H9 (cell line): ENCODE measurements at regions not wholly inside any gene's neighbourhood (a gene's known extent, or its start where the extent isn't known, plus 50 kb on each side); places are given as distances from the start of the nearest gene placed in this dataset.

Source experiments
- DNase-seq: peaks from one replicate; pipeline ENCODE4 v3.0.0-alpha.2; 2017
- H2AFZ ChIP-seq: one replicate; pipeline ENCODE4 v1.6.1; 2013; ENCODE audit warnings: mild to moderate bottlenecking, low read length, control low read depth, moderate library complexity
- H2AK5ac ChIP-seq: 2 replicates; pipeline ENCODE4 v1.6.1; 2013; ENCODE audit warnings: low read length, control low read depth, mixed read lengths; ENCODE audit not compliant: insufficient read length
- H2BK120ac ChIP-seq: one replicate; pipeline ENCODE4 v1.6.1; 2013; ENCODE audit warnings: low read depth, mild to moderate bottlenecking, low read length, control low read depth, inconsistent platforms; ENCODE audit not compliant: poor library complexity, severe bottlenecking
- H2BK12ac ChIP-seq: 2 replicates; pipeline ENCODE4 v1.6.1; 2013; ENCODE audit warnings: low read length, control low read depth, mixed read lengths, low read depth; ENCODE audit not compliant: insufficient read length
- H2BK15ac ChIP-seq: 2 replicates; pipeline ENCODE4 v1.6.1; 2013; ENCODE audit warnings: low read depth, low read length, control low read depth
- H2BK20ac ChIP-seq: one replicate; pipeline ENCODE4 v1.6.1; 2013; ENCODE audit warnings: low read depth, mild to moderate bottlenecking, low read length, control low read depth, inconsistent platforms; ENCODE audit not compliant: poor library complexity, severe bottlenecking
- H2BK5ac ChIP-seq: 2 replicates; pipeline ENCODE4 v1.6.1; 2013; ENCODE audit warnings: low read length, control low read depth, mixed read lengths; ENCODE audit not compliant: insufficient read length
- H3K14ac ChIP-seq: 2 replicates; pipeline ENCODE4 v1.6.1; 2013; ENCODE audit warnings: low read length, control low read depth; ENCODE audit not compliant: insufficient read depth
- H3K18ac ChIP-seq: 2 replicates; pipeline ENCODE4 v1.6.1; 2013; ENCODE audit warnings: low read depth, mild to moderate bottlenecking, mixed read lengths, low read length, control low read depth; ENCODE audit not compliant: insufficient read length
- H3K23ac ChIP-seq: 2 replicates; pipeline ENCODE4 v1.6.1; 2013; ENCODE audit warnings: low read length, control low read depth, mixed read lengths, low read depth; ENCODE audit not compliant: insufficient read length
- H3K23me2 ChIP-seq: 2 replicates; pipeline ENCODE4 v1.6.1; 2013; ENCODE audit warnings: low read depth, mild to moderate bottlenecking, mixed read lengths, low read length, control low read depth; ENCODE audit not compliant: insufficient read length, poor library complexity, severe bottlenecking
- H3K27ac ChIP-seq: 2 replicates; pipeline ENCODE4 v1.5.1; 2013; ENCODE audit warnings: low read length, control low read depth, mixed read lengths, low read depth; ENCODE audit not compliant: insufficient read length
- H3K27me3 ChIP-seq: 2 replicates; pipeline ENCODE4 v1.6.1; 2013; ENCODE audit warnings: low read length, control low read depth, inconsistent platforms; ENCODE audit not compliant: insufficient read depth
- H3K4ac ChIP-seq: 2 replicates; pipeline ENCODE4 v1.6.1; 2013; ENCODE audit warnings: low read depth, mild to moderate bottlenecking, control low read depth, inconsistent platforms, low read length, moderate library complexity
- H3K4me1 ChIP-seq: 2 replicates; pipeline ENCODE4 v1.6.1; 2013; ENCODE audit warnings: low read length, control low read depth, inconsistent platforms; ENCODE audit not compliant: insufficient read depth
- H3K4me2 ChIP-seq: 2 replicates; pipeline ENCODE4 v1.6.1; 2013; ENCODE audit warnings: low read length, control low read depth, mixed read lengths; ENCODE audit not compliant: insufficient read length, insufficient read depth
- H3K56ac ChIP-seq: 2 replicates; pipeline ENCODE4 v1.6.1; 2013; ENCODE audit warnings: low read depth, mild to moderate bottlenecking, mixed read lengths, low read length, control low read depth; ENCODE audit not compliant: insufficient read length
- H3K79me1 ChIP-seq: 2 replicates; pipeline ENCODE4 v1.6.1; 2013; ENCODE audit warnings: low read depth, mild to moderate bottlenecking, moderate library complexity, low read length, control low read depth, inconsistent platforms; ENCODE audit not compliant: insufficient read depth, poor library complexity, severe bottlenecking
- H3K79me2 ChIP-seq: 2 replicates; pipeline ENCODE4 v1.6.1; 2013; ENCODE audit warnings: low read length, control low read depth, inconsistent platforms; ENCODE audit not compliant: insufficient read depth
- H3K9ac ChIP-seq: 2 replicates; pipeline ENCODE4 v1.6.1; 2013; ENCODE audit warnings: low read length, control low read depth, mixed read lengths; ENCODE audit not compliant: insufficient read length; ENCODE audit errors: extremely low read depth
- H3K9me3 ChIP-seq: one replicate; pipeline ENCODE4 v1.6.1; 2013; ENCODE audit warnings: low read depth, low read length, inconsistent platforms; ENCODE audit not compliant: control insufficient read depth
- H3T11ph ChIP-seq: one replicate; pipeline ENCODE4 v1.6.1; 2013; ENCODE audit warnings: mild to moderate bottlenecking, low read length, control low read depth, inconsistent platforms
- H4K20me1 ChIP-seq: one replicate; pipeline ENCODE4 v1.6.1; 2013; ENCODE audit not compliant: control insufficient read depth, insufficient read length, insufficient read depth
- H4K5ac ChIP-seq: 2 replicates; pipeline ENCODE4 v1.6.1; 2013; ENCODE audit warnings: low read depth, mild to moderate bottlenecking, mixed read lengths, low read length, control low read depth; ENCODE audit not compliant: insufficient read length
- H4K8ac ChIP-seq: replicated peaks from 2 replicates; pipeline ENCODE4 v1.6.1; 2013; ENCODE audit warnings: low read length, control low read depth, mixed read lengths, low read depth; ENCODE audit not compliant: insufficient read length
- H4K91ac ChIP-seq: 2 replicates; pipeline ENCODE4 v1.6.1; 2013; ENCODE audit warnings: low read depth, mild to moderate bottlenecking, moderate library complexity, mixed read lengths, low read length, control low read depth; ENCODE audit not compliant: insufficient read length
- H3K27ac Mint-ChIP-seq, 3 experiments: 2 replicates in 2 of 3; 3 replicates in 1 of 3; pipeline ENCODE4 v1.8.0; 2020 to 2021; ENCODE audit warnings: mixed read lengths in 3 of 3, mild to moderate bottlenecking in 1 of 3, moderate library complexity in 1 of 3
- H3K27me3 Mint-ChIP-seq: 2 replicates; pipeline ENCODE4 v1.8.0; 2021; ENCODE audit warnings: low read depth, mild to moderate bottlenecking, moderate library complexity, mixed read lengths
- H3K36me3 Mint-ChIP-seq, 3 experiments: 2 replicates in 2 of 3; 3 replicates in 1 of 3; pipeline ENCODE4 v1.8.0; 2020 to 2021; ENCODE audit warnings: low read depth in 3 of 3, mixed read lengths in 3 of 3; ENCODE audit not compliant: insufficient read depth in 1 of 3
- H3K4me1 Mint-ChIP-seq, 2 experiments: 2 replicates each; pipeline ENCODE4 v1.8.0; 2020; ENCODE audit warnings: mixed read lengths in 2 of 2
- H3K4me3 Mint-ChIP-seq, 2 experiments: 2 replicates in 1 of 2; 3 replicates in 1 of 2; pipeline ENCODE4 v1.8.0; 2020 to 2021; ENCODE audit warnings: mild to moderate bottlenecking in 2 of 2, mixed read lengths in 2 of 2, moderate library complexity in 1 of 2
- H3K9me3 Mint-ChIP-seq, 2 experiments: 2 replicates in 1 of 2; 3 replicates in 1 of 2; pipeline ENCODE4 v1.8.0; 2020; ENCODE audit warnings: mild to moderate bottlenecking in 2 of 2, mixed read lengths in 2 of 2, moderate library complexity in 1 of 2
- CTCF ChIP-seq: fragments of 200-600 bp; sonication (generic); conservative IDR thresholded peaks from 3 replicates; pipeline ENCODE4 v1.8.0; 2021; ENCODE audit warnings: antibody characterized with exemption, mild to moderate bottlenecking
- WGBS: extraction: QIAGEN DNeasy Blood & Tissue Kit; methylation state at CpG from one replicate; pipeline ENCODE4 v1.1.7; 2013; ENCODE audit warnings: missing lambda C conversion rate, low lambda C conversion rate, mixed read lengths; ENCODE audit not compliant: insufficient read length; ENCODE audit errors: extremely low coverage; 5-methylcytosine and 5-hydroxymethylcytosine counted together

- Mint-ChIP-seq H3K27ac (no peak overlapping the region), H3K9me3 (peaks cover 0 to 5% of the 10 kb centered on the region in 2 experiments; a peak in 3 of 5 replicates), H3K27me3 (no peaks in the 10 kb centered on the region), H3K4me1 (no peaks in the 10 kb centered on the region), H3K36me3 (peaks cover 0 to 9% (median 0%) of the 10 kb centered on the region in 3 experiments; a peak in 3 of 7 replicates), H3K4me3 (no peak overlapping the region)
- Histone ChIP-seq H3K56ac (no peak overlapping the region), H2BK15ac (no peak overlapping the region), H3T11ph (no peak overlapping the region), H4K8ac (no peak overlapping the region), H4K20me1 (no peaks in the 10 kb centered on the region), H3K14ac (no peak overlapping the region), H2AK5ac (no peak overlapping the region), H3K27ac (no peak overlapping the region), H4K5ac (no peak overlapping the region), H4K91ac (no peak overlapping the region), H2BK120ac (no peak overlapping the region), H2AFZ (no peak overlapping the region), H3K4me1 (no peaks in the 10 kb centered on the region), H3K27me3 (no peaks in the 10 kb centered on the region), H2BK20ac (no peak overlapping the region), H3K23ac (no peak overlapping the region), H3K18ac (no peak overlapping the region), H3K9me3 (no peaks in the 10 kb centered on the region), H3K23me2 (no peaks in the 10 kb centered on the region), H3K9ac (no peak overlapping the region), H3K79me2 (no peaks in the 10 kb centered on the region), H2BK12ac (no peak overlapping the region), H2BK5ac (no peak overlapping the region), H3K4ac (no peak overlapping the region), H3K79me1 (no peaks in the 10 kb centered on the region), H3K4me2 (no peak overlapping the region)
- no peak for TF ChIP-seq CTCF
- no CpG with 5 or more reads among the region's 2 CpGs for WGBS
- no peak for DNase-seq
Measured at GRCh38 chr4:12487000-12487399, 997.1 kb downstream of the RAB28 start.
